Spleen (tissue), 7 donors: ENCODE measurements at regions not wholly inside any gene's neighbourhood (a gene's known extent, or its start where the extent isn't known, plus 50 kb on each side); places are given as distances from the start of the nearest gene placed in this dataset.

Experiments
- POLR2A ChIP-seq, 3 donors: fragments of 450-650 bp; IDR thresholded peaks; one replicate each; pipeline ENCODE4 v1.5.1; 2017; ENCODE audit warnings: antibody characterized with exemption in 3 of 3, mild to moderate bottlenecking in 1 of 3
- POLR2AphosphoS5 ChIP-seq, 3 donors: sonication (generic); formaldehyde crosslinking; IDR thresholded peaks; one replicate each; pipeline ENCODE4 v1.5.1; 2017; ENCODE audit warnings: antibody characterized with exemption in 3 of 3
- TF ChIP-seq, protein P1 (sequence below), 11 experiments: fragments of 200-600 bp in 7 of 11; fragments of 450-650 bp in 4 of 11; sonication (generic) in 4 of 11; IDR thresholded peaks in 8 of 11; conservative IDR thresholded peaks in 3 of 11; 1 replicate in 7 of 11; 2 replicates in 4 of 11; pipeline versions ENCODE4 v1.4.0 to v1.8.0; 2016 to 2021; ENCODE audit warnings: antibody characterized with exemption in 11 of 11, inconsistent platforms in 4 of 11, mild to moderate bottlenecking in 1 of 11
- donor health status: DM: no; HTN: no; CAD: no; lungs with moderate emphysema.
- donor health status: DM: no; HTN: no; CAD: no.
- donor health status: DM: no; HTN: no; CAD: no.

DNA sequence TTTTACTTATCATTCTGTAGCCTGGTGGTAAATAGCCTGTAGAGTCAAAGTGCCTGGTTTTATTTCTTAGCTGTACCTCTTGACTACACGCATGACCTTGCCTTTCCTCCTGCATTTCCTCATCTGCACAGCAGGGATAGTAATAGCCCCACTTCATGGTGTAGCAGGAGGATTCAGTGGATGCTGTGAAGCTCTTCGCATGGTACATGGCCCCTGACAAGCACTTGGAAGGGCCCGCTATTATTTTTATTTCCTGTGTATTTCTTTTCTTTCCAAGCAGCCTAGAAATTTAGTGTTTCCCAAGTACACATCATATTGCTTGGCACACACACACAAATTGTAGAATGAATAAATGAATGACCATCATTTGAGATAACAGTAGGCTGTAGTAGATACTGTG, 547.2 kb downstream of the CDH26 start:
- TF ChIP-seq, protein P1, sequence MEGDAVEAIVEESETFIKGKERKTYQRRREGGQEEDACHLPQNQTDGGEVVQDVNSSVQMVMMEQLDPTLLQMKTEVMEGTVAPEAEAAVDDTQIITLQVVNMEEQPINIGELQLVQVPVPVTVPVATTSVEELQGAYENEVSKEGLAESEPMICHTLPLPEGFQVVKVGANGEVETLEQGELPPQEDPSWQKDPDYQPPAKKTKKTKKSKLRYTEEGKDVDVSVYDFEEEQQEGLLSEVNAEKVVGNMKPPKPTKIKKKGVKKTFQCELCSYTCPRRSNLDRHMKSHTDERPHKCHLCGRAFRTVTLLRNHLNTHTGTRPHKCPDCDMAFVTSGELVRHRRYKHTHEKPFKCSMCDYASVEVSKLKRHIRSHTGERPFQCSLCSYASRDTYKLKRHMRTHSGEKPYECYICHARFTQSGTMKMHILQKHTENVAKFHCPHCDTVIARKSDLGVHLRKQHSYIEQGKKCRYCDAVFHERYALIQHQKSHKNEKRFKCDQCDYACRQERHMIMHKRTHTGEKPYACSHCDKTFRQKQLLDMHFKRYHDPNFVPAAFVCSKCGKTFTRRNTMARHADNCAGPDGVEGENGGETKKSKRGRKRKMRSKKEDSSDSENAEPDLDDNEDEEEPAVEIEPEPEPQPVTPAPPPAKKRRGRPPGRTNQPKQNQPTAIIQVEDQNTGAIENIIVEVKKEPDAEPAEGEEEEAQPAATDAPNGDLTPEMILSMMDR (IDR thresholded peaks at IDR 0.05 in 8 of 11, conservative IDR thresholded peaks at IDR 0.05 in 3 of 11) = peak in 1 of 11 experiments; percentile 10
- no peak for TF ChIP-seq POLR2A (IDR thresholded peaks at IDR 0.05)
- no peak for TF ChIP-seq POLR2AphosphoS5 (IDR thresholded peaks at IDR 0.05)
